ENCODE measurements at regions not wholly inside any gene's neighbourhood (a gene's known extent, or its start where the extent isn't known, plus 50 kb on each side); places are given as distances from the start of the nearest gene placed in this dataset.
"Not testable (repeated sequence)": the region's sequence is repeated elsewhere in the genome, so short reads cannot be mapped to it uniquely, and the experiment has no call there.

GRCh38 chr11:133635244-133635739 lies 103.0 kb upstream of the OPCML start:
- DNase-seq = no peak

GRCh38 chr11:133628371-133628770 lies 96.1 kb upstream of the OPCML start:
- DNase-seq = not testable (repeated sequence)

- no peak for DNase-seq
These were observed 89.3 kb upstream of the OPCML start for GRCh38 chr11:133621611-133622010.

- no peak for DNase-seq
These were observed 87.7 kb upstream of the OPCML start for GRCh38 chr11:133619973-133620372.

- DNase-seq = no peak
These were observed 87.1 kb upstream of the OPCML start for GRCh38 chr11:133619397-133619796.

DNA sequence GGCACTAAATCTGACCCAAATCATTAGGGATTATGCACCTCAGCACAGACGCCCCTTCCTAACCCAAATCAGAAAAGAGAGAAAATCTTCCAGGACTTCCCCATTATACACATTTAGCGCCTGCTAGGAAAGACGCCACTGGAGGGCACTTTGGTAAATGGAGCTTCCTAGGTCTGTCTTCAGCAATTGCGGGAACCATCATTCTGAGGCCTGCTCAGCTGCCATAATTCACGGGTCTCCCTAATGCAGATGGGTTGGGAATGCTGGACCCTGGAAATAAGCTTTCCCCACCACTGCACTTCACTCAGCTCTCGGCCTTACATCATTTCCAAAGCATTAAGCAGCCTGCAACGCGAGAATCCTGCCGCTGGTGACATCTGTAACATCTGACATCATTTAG lies 86.2 kb upstream of the OPCML start:
- no peak for DNase-seq

DNA sequence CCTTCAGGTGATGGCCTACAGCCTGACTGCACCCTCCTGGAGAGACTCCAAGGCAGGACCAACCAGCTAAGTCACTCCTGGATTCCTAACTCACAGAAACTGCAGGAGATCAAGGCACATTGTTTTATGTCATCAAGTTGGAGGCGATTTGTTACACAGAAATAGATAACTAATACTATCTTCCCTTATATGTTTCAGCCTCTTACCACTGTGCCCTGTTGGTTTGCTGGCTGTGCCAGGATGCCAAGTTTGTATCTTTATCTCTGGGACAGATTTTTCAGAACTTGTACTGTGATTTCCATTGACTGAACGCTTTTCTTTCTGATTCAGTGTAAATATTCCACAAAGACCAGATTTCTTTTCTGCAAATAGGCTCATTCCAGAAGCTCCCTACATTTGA lies 76.2 kb upstream of the OPCML start:
- DNase-seq = no peak

DNA sequence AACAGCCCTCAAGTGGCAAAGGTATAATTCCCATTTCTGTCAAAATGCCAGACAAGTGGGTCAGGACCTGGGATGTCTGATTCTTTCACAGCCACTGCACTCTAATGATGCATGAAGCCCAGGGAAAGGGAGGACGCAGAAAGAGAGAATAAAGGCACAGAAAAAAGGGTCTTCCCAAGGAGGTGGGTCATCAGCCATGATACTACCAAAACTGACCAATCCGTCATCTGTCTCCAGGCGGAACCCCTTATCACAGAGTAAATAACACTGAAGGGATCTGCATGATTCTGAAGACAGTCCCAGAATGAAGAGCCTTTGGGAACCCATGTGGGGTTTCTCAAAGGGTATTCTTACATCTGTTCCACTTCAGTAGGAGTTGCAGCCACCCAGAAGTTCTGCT lies 73.8 kb upstream of the OPCML start:
- no peak for DNase-seq

DNA sequence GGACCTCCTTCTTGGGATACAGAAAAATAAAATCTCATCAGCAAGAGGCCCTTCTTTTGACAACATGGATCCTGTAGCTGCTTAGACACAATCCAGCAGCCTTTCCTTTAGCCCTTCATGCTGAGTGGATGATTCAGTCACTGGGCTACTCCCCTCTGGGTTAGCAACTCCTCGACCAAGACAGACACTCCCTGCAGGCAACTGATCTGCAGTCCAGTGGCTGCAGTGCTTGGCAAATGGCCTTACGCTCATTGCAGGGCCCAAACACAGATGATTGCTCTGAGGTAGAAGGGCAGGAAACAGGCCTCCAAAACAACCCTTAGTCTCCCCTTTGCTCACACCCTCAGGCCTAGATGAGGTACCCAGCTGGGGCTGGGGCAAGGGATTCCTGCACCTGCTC lies 73.2 kb upstream of the OPCML start:
- DNase-seq = no peak

GRCh38 chr11:133601641-133602040 lies 69.3 kb upstream of the OPCML start:
- DNase-seq = no peak

DNA sequence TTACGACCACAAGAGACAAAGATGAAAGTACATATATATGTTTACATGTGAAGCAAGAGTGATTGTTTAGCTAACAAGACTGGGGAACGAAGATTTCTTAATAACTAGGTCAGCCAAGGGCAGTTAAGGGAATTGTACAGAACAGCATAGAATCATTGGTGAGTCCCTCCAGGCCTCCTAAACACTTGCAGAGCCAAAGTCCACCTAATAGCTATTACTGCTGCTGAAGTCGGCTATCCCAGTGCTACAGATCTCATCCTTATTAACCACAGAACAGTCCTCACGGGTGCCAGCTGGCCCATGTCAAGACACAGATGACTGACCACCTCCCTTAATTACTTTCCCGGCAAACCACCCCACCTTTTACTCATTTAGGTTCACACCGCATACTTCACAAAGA lies 68.5 kb upstream of the OPCML start:
- no peak for DNase-seq

DNA sequence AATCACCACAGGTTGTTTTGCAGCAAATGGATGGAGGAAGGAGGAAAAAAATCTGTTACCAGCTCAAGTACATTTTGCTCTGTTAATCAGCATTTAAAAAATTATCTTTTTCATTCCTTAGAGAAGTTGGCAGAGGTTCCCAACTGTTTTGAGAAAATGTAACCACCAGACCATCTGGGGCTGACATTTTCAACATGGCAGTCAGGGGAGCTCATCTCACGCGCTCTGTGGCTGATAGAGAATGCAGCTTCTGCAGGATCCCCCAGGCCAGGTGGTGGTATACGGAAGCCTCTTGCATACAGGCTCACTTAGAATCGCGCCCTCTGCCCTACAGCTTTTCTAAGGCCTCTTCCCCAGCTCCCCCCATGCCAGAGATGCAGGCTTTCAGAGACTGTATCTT lies 68.0 kb upstream of the OPCML start:
- no peak for DNase-seq

DNA sequence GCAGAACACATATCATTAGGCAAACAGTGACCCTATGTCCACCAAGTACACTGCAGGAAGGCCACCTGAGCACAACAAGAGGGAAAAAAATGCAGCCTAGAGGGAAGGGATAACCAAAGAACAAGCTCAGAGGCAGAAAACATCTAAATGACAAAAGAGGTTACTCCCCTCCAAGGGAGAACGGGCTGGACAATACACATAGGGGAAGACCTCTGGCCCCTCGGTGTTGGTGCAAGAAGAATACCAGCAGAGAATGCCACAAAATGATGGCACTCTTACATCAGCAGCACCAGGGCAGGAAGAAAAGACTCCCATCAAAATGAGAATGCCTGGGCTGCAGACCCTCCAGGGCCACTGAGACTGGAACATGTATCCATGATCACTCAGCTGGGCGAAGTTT lies 66.6 kb upstream of the OPCML start:
- DNase-seq = no peak

GRCh38 chr11:133597236-133597635 lies 64.9 kb upstream of the OPCML start:
- no peak for DNase-seq

- DNase-seq = no peak
These were observed 63.8 kb upstream of the OPCML start for GRCh38 chr11:133595998-133596590.

DNA sequence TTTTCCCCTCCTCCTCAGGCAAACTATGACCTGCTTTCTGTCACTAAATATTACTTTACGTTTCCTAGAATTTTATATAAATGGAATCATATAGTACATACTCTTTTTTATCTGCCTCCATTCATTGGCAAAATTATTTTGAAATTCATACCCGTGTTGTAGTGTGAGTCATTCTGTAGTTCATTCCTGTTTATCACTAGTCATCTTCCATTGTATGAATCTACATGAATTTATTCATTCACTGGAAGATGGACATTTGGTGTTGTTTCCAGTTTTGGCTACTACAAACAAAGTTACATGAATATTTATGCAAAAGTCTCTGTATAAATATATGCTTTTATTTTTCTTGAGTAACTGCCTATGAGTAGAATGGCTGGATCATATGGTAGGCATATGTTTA lies 60.7 kb upstream of the OPCML start:
- no peak for DNase-seq

DNA sequence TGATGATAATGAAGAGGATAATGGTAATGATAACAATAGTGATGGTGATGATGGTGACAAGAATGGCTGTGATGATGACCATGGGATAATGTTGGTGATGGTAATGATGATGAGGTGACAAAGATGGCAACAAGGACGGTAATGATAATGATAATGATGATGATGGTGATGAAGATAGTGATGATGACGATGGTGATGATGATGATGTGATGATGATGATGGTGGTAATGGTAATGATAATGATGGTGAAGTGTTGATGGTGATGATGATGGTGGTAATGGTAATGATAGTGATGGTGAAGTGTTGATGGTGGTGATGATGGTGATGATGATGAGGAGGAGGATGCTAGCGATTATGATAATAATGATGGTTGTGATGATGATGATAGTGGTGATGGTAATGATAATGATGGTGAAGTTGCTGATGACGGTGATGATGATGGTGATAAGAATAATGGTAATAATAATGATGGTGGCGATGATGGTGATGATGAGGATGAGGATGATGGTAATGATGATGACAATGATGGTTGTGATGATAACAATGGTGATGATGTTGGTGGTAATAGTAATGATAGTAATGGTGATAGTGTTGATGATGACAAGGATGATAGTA lies 54.7 kb upstream of the OPCML start:
- no peak for DNase-seq

DNA sequence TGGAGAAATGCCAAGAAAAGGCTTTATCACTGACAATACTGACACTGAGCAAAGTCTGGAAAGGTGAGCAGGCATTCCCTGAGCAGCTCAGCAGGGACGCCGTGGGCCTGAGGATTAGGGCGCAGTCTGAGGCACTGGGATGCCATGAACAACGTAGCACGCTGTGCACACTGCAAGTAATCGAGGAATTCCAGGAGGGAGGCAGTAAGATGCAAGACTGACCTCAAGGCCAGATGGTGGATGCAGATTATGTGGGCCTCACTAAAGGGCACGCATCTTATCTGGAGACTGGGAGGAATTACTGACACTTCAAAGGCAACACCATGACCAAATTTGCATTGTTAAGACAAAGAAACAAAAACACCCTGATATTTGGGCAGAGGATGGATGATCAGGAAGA lies 50.4 kb upstream of the OPCML start:
- DNase-seq = no peak

GRCh38 chr11:133582326-133582725 lies 50.0 kb upstream of the OPCML start:
- no peak for DNase-seq

All from NCI-H2227 treated with DMSO at 0.1 percent for 48 hours (cell line).